ENCODE measurements at regions not wholly inside any gene's neighbourhood (a gene's known extent, or its start where the extent isn't known, plus 50 kb on each side); places are given as distances from the start of the nearest gene placed in this dataset.

DNA sequence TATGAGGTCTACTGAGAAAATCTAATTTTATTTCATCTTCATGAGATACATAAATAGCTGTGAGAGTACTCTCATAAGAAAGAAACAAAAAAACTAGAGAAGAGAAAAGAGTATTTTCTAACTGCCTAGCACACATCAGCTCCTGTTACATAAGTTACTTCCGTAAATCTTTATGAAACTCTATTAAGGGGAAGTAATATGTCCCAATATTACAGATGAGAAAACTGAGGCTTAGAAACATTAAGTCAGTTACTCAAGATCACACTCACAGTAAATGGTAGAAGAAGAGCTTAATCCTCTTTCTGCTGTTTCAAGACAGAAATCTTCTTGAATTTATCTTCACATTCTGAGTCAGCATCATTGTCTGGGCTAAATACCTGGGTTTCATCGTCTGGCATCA is 164.1 kb downstream of the DTHD1 start:
- H3K4me3 ChIP-seq (ENCODE audit: low read depth, low read length) = no peak overlapping the region
- TF ChIP-seq, protein P1, sequence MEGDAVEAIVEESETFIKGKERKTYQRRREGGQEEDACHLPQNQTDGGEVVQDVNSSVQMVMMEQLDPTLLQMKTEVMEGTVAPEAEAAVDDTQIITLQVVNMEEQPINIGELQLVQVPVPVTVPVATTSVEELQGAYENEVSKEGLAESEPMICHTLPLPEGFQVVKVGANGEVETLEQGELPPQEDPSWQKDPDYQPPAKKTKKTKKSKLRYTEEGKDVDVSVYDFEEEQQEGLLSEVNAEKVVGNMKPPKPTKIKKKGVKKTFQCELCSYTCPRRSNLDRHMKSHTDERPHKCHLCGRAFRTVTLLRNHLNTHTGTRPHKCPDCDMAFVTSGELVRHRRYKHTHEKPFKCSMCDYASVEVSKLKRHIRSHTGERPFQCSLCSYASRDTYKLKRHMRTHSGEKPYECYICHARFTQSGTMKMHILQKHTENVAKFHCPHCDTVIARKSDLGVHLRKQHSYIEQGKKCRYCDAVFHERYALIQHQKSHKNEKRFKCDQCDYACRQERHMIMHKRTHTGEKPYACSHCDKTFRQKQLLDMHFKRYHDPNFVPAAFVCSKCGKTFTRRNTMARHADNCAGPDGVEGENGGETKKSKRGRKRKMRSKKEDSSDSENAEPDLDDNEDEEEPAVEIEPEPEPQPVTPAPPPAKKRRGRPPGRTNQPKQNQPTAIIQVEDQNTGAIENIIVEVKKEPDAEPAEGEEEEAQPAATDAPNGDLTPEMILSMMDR (IDR thresholded peaks at IDR 0.05; ENCODE audit: low read depth, low read length) = no peak
- no peaks in the 10 kb centered on the region for H3K9me3 ChIP-seq
- H3K27me3 ChIP-seq = no peaks in the 10 kb centered on the region
- no peaks in the 10 kb centered on the region for H3K36me3 ChIP-seq
- no peak for DNase-seq
- H3K4me1 ChIP-seq = no peaks in the 10 kb centered on the region

DNA sequence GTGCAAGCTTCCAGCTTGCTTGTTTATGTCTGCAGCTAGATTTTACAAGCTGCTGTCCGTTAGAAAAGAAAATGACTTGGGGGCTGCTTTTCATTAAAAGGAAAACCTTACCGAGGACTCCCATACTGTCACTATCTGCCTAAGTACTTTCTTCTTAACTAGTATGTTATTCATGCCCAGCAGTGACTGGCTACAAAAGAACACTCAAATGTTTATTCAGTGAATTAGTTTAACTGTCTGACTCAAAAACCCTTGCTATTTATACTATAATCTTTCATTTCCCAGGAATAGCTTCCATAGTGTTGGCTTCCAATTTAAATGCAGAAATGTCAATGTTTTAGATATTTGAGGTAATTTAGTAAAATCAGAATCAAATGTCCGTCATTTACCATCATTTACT is 164.9 kb downstream of the DTHD1 start:
- no peak for DNase-seq
- H3K36me3 ChIP-seq = no peaks in the 10 kb centered on the region
- no peaks in the 10 kb centered on the region for H3K27me3 ChIP-seq
- no peaks in the 10 kb centered on the region for H3K9me3 ChIP-seq
- no peaks in the 10 kb centered on the region for H3K4me1 ChIP-seq
- H3K4me3 ChIP-seq (ENCODE audit: low read depth, low read length) = no peak overlapping the region
- TF ChIP-seq, protein P1 (IDR thresholded peaks at IDR 0.05; ENCODE audit: low read depth, low read length) = no peak

DNA sequence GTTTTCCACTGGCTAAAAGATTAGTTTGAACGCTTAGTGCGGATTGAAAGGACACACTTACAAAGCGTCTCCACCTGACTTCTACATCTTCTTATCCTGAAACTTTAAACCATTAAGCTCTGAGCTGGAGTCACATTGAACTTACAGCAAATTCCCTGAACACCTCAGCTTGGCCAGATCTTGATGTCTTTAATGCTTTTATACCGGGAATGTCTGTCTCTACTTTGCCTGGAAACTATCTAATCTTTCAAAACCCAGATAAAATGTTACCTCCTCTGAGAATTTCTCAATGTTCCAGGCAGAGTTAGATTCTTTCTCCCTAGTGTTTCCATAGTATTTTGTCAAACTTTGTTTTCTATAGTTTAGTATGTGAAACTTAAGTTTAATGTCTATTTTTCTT is 179.9 kb downstream of the DTHD1 start:
- H3K27me3 ChIP-seq = no peaks in the 10 kb centered on the region
- no peak for DNase-seq
- H3K9me3 ChIP-seq = no peaks in the 10 kb centered on the region
- no peak overlapping the region for H3K4me3 ChIP-seq (ENCODE audit: low read depth, low read length)
- no peaks in the 10 kb centered on the region for H3K36me3 ChIP-seq
- TF ChIP-seq, protein P1 (IDR thresholded peaks at IDR 0.05; ENCODE audit: low read depth, low read length) = no peak
- H3K4me1 ChIP-seq = no peaks in the 10 kb centered on the region

DNA sequence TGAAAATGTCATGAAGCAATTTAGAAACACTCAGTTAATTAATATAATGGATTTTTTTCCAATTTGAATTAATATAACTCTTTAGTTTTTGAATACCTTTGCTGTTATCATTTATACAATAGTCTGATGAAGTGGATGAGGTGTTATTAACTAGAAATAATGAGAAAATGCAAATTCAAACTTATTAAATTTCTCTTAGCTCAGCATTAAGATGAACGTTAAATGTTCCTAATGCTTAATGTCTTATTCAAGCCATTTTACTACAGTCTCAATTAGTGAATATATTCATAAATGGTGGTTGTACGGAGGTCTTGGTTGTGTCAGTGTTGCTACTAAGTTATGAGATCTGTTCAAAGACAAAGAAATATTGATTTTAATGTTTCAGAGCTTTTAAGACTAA is 186.3 kb downstream of the DTHD1 start:
- Histone ChIP-seq H3K4me1 (no peaks in the 10 kb centered on the region), H3K27me3 (no peaks in the 10 kb centered on the region), H3K9me3 (no peaks in the 10 kb centered on the region), H3K4me3 (ENCODE audit: low read depth, low read length) (no peak overlapping the region), H3K36me3 (no peaks in the 10 kb centered on the region)
- DNase-seq = no peak
- TF ChIP-seq, protein P1 (IDR thresholded peaks at IDR 0.05; ENCODE audit: low read depth, low read length) = no peak

DNA sequence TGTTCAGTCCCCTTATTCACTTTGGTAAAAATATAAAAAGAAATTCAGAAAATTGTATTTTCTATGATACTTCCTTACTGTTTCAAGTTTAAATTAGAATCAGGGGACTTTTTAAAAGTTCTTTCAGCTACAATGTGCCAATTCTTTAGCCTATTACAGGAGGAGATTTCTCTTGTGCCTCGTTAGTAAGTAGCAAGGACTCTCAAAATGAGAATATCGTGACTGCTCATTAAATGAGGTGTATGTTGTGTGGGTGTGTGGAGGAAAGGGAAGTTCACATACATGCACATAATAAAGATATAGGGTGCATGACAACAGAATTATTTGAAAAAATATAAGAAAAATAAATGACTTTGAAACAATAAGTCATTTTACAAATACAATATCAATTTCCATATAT is 190.5 kb downstream of the DTHD1 start:
- DNase-seq = no peak
- no peaks in the 10 kb centered on the region for H3K27me3 ChIP-seq
- TF ChIP-seq, protein P1 (IDR thresholded peaks at IDR 0.05; ENCODE audit: low read depth, low read length) = no peak
- no peaks in the 10 kb centered on the region for H3K9me3 ChIP-seq
- no peaks in the 10 kb centered on the region for H3K36me3 ChIP-seq
- no peak overlapping the region for H3K4me3 ChIP-seq (ENCODE audit: low read depth, low read length)
- no peaks in the 10 kb centered on the region for H3K4me1 ChIP-seq

DNA sequence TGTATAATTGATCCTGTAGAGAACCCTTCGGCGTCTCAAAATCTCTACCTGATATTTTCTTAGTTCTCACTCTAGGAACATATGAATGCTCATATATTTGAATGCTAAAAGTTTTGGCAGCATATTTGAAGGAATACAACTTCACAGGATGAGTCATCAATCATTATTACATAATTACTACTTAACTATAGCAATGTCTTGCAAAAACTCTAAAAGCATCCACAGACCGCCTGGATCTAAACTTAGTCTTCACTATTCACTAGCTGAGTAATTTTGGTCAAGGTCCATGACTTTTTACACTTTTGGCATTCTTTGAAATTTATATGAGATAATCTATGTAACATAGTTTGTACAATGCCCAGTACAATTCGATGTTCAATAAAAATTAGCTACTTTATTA is 194.7 kb downstream of the DTHD1 start:
- Histone ChIP-seq H3K4me1 (no peaks in the 10 kb centered on the region), H3K36me3 (no peaks in the 10 kb centered on the region), H3K4me3 (ENCODE audit: low read depth, low read length) (no peak overlapping the region), H3K27me3 (no peaks in the 10 kb centered on the region), H3K9me3 (no peaks in the 10 kb centered on the region)
- no peak for DNase-seq
- TF ChIP-seq, protein P1 (IDR thresholded peaks at IDR 0.05; ENCODE audit: low read depth, low read length) = no peak

All from BE2C (cell line).